HEK293 (cell line): ENCODE measurements at regions not wholly inside any gene's neighbourhood (a gene's known extent, or its start where the extent isn't known, plus 50 kb on each side); places are given as distances from the start of the nearest gene placed in this dataset.
"Not testable (repeated sequence)": the region's sequence is repeated elsewhere in the genome, so short reads cannot be mapped to it uniquely, and the experiment has no call there.

ENCODE experiments used
- CTCF ChIA-PET: fragments of 350-600 bp; formaldehyde crosslinking; extraction: SDS; loops from one replicate; lab custom pipeline; 2021; ENCODE audit warnings: antibody characterized with exemption; lab: Yijun Ruan, JAX
- POLR2A ChIA-PET: fragments of 300-600 bp; formaldehyde crosslinking; extraction: SDS; loops from one replicate; lab custom pipeline; 2020; ENCODE audit warnings: antibody characterized with exemption, inconsistent platforms; lab: Yijun Ruan, JAX
- H3K27ac ChIP-seq: fragments of 200-500 bp; sonication (Bioruptor generic); 2 replicates; pipeline ENCODE4 v1.5.1; 2014; ENCODE audit warnings: low read depth, low read length, control low read depth, inconsistent platforms; ENCODE audit errors: extremely low read depth
- H3K36me3 ChIP-seq, 2 experiments: fragments of 200-500 bp in 1 of 2; sonication (Bioruptor generic) in 1 of 2; 1 replicate in 1 of 2; 2 replicates in 1 of 2; pipeline ENCODE4 v1.5.1; 2014 to 2017; ENCODE audit warnings: inconsistent platforms in 2 of 2, low read length in 2 of 2; ENCODE audit not compliant: control insufficient read depth in 2 of 2, insufficient read depth in 1 of 2
- H3K4me1 ChIP-seq: fragments of 200-500 bp; sonication (Bioruptor generic); 2 replicates; pipeline ENCODE4 v1.5.1; 2014; ENCODE audit warnings: mild to moderate bottlenecking, low read length, inconsistent platforms; ENCODE audit not compliant: control insufficient read depth, insufficient read depth
- H3K4me3 ChIP-seq: 2 replicates; pipeline ENCODE4 v1.5.1; 2011; ENCODE audit warnings: low read depth, mild to moderate bottlenecking, control low read depth, low read length, moderate library complexity
- H3K9me3 ChIP-seq: fragments of 200-500 bp; sonication (Bioruptor generic); 2 replicates; pipeline ENCODE4 v1.5.1; 2014; ENCODE audit warnings: low read depth, low read length, inconsistent platforms; ENCODE audit not compliant: control insufficient read depth, insufficient read depth
- MYNN ChIP-seq: fragments of 450-650 bp; formaldehyde crosslinking; IDR thresholded peaks from 2 replicates; pipeline ENCODE4 v1.5.1; 2016; ENCODE audit warnings: missing biosample characterization, missing genetic modification characterization, borderline replicate concordance
- TRIM28 ChIP-seq: IDR thresholded peaks from 2 replicates; pipeline ENCODE4 v1.6.1; 2011; ENCODE audit warnings: low read length, control low read depth, borderline replicate concordance
- ZBTB49 ChIP-seq: fragments of 450-650 bp; formaldehyde crosslinking; IDR thresholded peaks from 2 replicates; pipeline ENCODE4 v1.5.1; 2016; ENCODE audit warnings: missing biosample characterization, missing genetic modification characterization, low read depth
- ZEB2 ChIP-seq: fragments of 450-650 bp; formaldehyde crosslinking; IDR thresholded peaks from 2 replicates; pipeline ENCODE4 v1.5.1; 2016; ENCODE audit warnings: missing biosample characterization, missing genetic modification characterization
- ZFHX2 ChIP-seq: fragments of 450-650 bp; formaldehyde crosslinking; conservative IDR thresholded peaks from 2 replicates; pipeline ENCODE4 v1.5.1; 2016; ENCODE audit warnings: missing biosample characterization, missing genetic modification characterization
- ZFP3 ChIP-seq: fragments of 450-650 bp; formaldehyde crosslinking; IDR thresholded peaks from 2 replicates; pipeline ENCODE4 v1.5.1; 2016; ENCODE audit warnings: low read depth, missing biosample characterization, missing genetic modification characterization
- ZNF10 ChIP-seq: fragments of 450-650 bp; formaldehyde crosslinking; IDR thresholded peaks from 2 replicates; pipeline ENCODE4 v1.5.1; 2017; ENCODE audit warnings: missing biosample characterization, missing genetic modification characterization
- ZNF175 ChIP-seq: fragments of 450-650 bp; formaldehyde crosslinking; IDR thresholded peaks from 2 replicates; pipeline ENCODE4 v1.5.1; 2016; ENCODE audit warnings: missing biosample characterization, missing genetic modification characterization
- ZNF221 ChIP-seq: fragments of 450-650 bp; formaldehyde crosslinking; IDR thresholded peaks from 2 replicates; pipeline ENCODE4 v1.5.1; 2017; ENCODE audit warnings: missing biosample characterization, missing genetic modification characterization, borderline replicate concordance
- ZNF449 ChIP-seq: fragments of 450-650 bp; formaldehyde crosslinking; IDR thresholded peaks from 2 replicates; pipeline ENCODE4 v1.5.1; 2017; ENCODE audit warnings: missing biosample characterization, mild to moderate bottlenecking, missing genetic modification characterization, moderate library complexity
- ZNF596 ChIP-seq: fragments of 450-650 bp; IDR thresholded peaks from 2 replicates; pipeline ENCODE4 v1.5.0; 2018; ENCODE audit warnings: missing biosample characterization, mild to moderate bottlenecking, missing genetic modification characterization, moderate library complexity
- ZNF704 ChIP-seq: fragments of 450-650 bp; formaldehyde crosslinking; IDR thresholded peaks from 2 replicates; pipeline ENCODE4 v1.5.1; 2016; ENCODE audit warnings: missing biosample characterization, missing genetic modification characterization
- ZSCAN23 ChIP-seq: fragments of 450-650 bp; formaldehyde crosslinking; IDR thresholded peaks from 2 replicates; pipeline ENCODE4 v1.5.1; 2016; ENCODE audit warnings: missing biosample characterization, missing genetic modification characterization

GRCh38 chr3:74135808-74136207 lies 478.7 kb downstream of the CNTN3 start:
- no peak overlapping the region for H3K4me3 ChIP-seq
- no peaks in the 10 kb centered on the region for H3K4me1 ChIP-seq
- H3K36me3 ChIP-seq = no peaks in the 10 kb centered on the region
- ChIA-PET CTCF (no interaction called here), POLR2A (no interaction called here)
- no peak overlapping the region for H3K27ac ChIP-seq
- H3K9me3 ChIP-seq = no peaks in the 10 kb centered on the region
- no peak for TF ChIP-seq ZFHX2 (tag by site-specific recombination)
- no peak for TF ChIP-seq ZNF10
- no peak for TF ChIP-seq ZFP3 (tag by site-specific recombination)
- no peak for TF ChIP-seq TRIM28
- TF ChIP-seq MYNN (tag by site-specific recombination) = no peak
- no peak for TF ChIP-seq ZNF175 (tag by site-specific recombination)

DNA sequence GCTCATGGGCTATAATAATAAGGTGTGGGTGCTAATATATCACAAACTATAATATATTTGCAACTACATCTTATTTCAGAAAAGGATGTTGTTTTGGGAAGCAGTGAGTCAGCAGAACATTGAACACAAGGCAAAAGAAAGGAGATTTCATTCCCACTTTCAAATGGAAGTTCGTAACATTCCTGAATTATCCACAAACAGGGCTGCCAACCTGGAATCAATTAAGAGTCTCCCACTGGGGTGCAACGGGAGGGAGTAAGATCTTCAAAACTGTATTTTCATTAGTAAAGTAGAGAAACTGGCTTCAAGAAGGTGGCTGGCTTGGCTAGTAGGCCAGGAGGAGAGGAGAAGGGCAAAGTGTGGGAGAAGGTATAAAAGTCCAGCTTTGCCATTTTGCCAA lies 479.6 kb downstream of the CNTN3 start:
- TF ChIP-seq ZNF596 = no peak
- TF ChIP-seq ZNF221 (tag by site-specific recombination) = no peak
- TF ChIP-seq ZSCAN23 (tag by site-specific recombination) = no peak
- no peak for TF ChIP-seq ZNF449 (tag by site-specific recombination)
- TF ChIP-seq ZEB2 = no peak
- no peak for TF ChIP-seq ZBTB49 (tag by site-specific recombination)
- ChIA-PET CTCF (no interaction called here), POLR2A (no interaction called here)
- no peaks in the 10 kb centered on the region for H3K9me3 ChIP-seq
- no peak overlapping the region for H3K4me3 ChIP-seq
- no peaks in the 10 kb centered on the region for H3K4me1 ChIP-seq
- H3K27ac ChIP-seq = no peak overlapping the region
- no peaks in the 10 kb centered on the region for H3K36me3 ChIP-seq

- H3K4me1 ChIP-seq, H3K27ac ChIP-seq, H3K36me3 ChIP-seq, POLR2A ChIA-PET, CTCF ChIA-PET, H3K4me3 ChIP-seq, H3K9me3 ChIP-seq: not testable (repeated sequence)
These were observed 482.7 kb downstream of the CNTN3 start for GRCh38 chr3:74131546-74132328.

- ChIA-PET POLR2A (no interaction called here), CTCF (no interaction called here)
- Histone ChIP-seq H3K36me3 (no peaks in the 10 kb centered on the region), H3K4me1 (no peaks in the 10 kb centered on the region), H3K9me3 (no peaks in the 10 kb centered on the region), H3K27ac (no peak overlapping the region), H3K4me3 (no peak overlapping the region)
- TF ChIP-seq ZNF704 (tag by site-specific recombination) = no peak
These were observed 484.8 kb downstream of the CNTN3 start for GRCh38 chr3:74129611-74130010.
